Endodermal cell (in vitro differentiated cells): ENCODE measurements at regions not wholly inside any gene's neighbourhood (a gene's known extent, or its start where the extent isn't known, plus 50 kb on each side); places are given as distances from the start of the nearest gene placed in this dataset.

Source experiments
- DNase-seq: peaks from one replicate; pipeline ENCODE4 v3.0.0-alpha.2; 2017
- H3K27ac ChIP-seq: 2 replicates; pipeline ENCODE4 v1.5.1; 2013; ENCODE audit warnings: mild to moderate bottlenecking, low read depth, low read length, moderate library complexity
- H3K27me3 ChIP-seq: 2 replicates; pipeline ENCODE4 v1.6.1; 2013; ENCODE audit warnings: mild to moderate bottlenecking, low read length, moderate library complexity; ENCODE audit not compliant: insufficient read depth, control insufficient read depth, poor library complexity, severe bottlenecking
- H3K36me3 ChIP-seq: 2 replicates; pipeline ENCODE4 v1.7.0; 2013; ENCODE audit warnings: mild to moderate bottlenecking, low read length, moderate library complexity; ENCODE audit not compliant: control insufficient read depth, insufficient read depth
- H3K4me1 ChIP-seq: one replicate; pipeline ENCODE4 v1.7.0; 2013; ENCODE audit warnings: low read length; ENCODE audit not compliant: control insufficient read depth, insufficient read depth
- H3K4me3 ChIP-seq: 2 replicates; pipeline ENCODE4 v1.5.1; 2013; ENCODE audit warnings: mild to moderate bottlenecking, low read length, moderate library complexity
- H3K9ac ChIP-seq: 2 replicates; pipeline ENCODE4 v1.6.1; 2013; ENCODE audit warnings: mild to moderate bottlenecking, low read length, moderate library complexity; ENCODE audit not compliant: poor library complexity, severe bottlenecking; ENCODE audit errors: extremely low read depth
- H3K9me3 ChIP-seq: 2 replicates; pipeline ENCODE4 v1.6.1; 2013; ENCODE audit warnings: mild to moderate bottlenecking, low read length, moderate library complexity; ENCODE audit not compliant: control insufficient read depth
- H3K27ac Mint-ChIP-seq: 2 replicates; pipeline ENCODE4 v1.8.0; 2020; ENCODE audit warnings: mixed read lengths
- H3K27me3 Mint-ChIP-seq: 2 replicates; pipeline ENCODE4 v1.8.0; 2021; ENCODE audit warnings: mild to moderate bottlenecking, mixed read lengths; ENCODE audit not compliant: insufficient read depth
- H3K36me3 Mint-ChIP-seq: 2 replicates; pipeline ENCODE4 v1.8.0; 2020; ENCODE audit warnings: low read depth, mixed read lengths
- H3K4me1 Mint-ChIP-seq: 2 replicates; pipeline ENCODE4 v1.8.0; 2020; ENCODE audit warnings: mixed read lengths
- H3K4me3 Mint-ChIP-seq: 2 replicates; pipeline ENCODE4 v1.8.0; 2020; ENCODE audit warnings: mild to moderate bottlenecking, moderate library complexity, mixed read lengths
- H3K9me3 Mint-ChIP-seq: 2 replicates; pipeline ENCODE4 v1.8.0; 2020; ENCODE audit warnings: mild to moderate bottlenecking, mixed read lengths
- CTCF ChIP-seq: fragments of 200-600 bp; sonication (generic); conservative IDR thresholded peaks from 2 replicates; pipeline ENCODE4 v1.5.0; 2021; ENCODE audit warnings: antibody characterized with exemption, mild to moderate bottlenecking
- WGBS, 2 experiments: methylation state at CpG; one replicate each; pipeline versions ENCODE4 v1.1.5 to v1.1.7; 2013; ENCODE audit warnings: missing lambda C conversion rate in 2 of 2, mixed read lengths in 1 of 2; ENCODE audit not compliant: insufficient coverage in 1 of 2, insufficient read length in 1 of 2; 5-methylcytosine and 5-hydroxymethylcytosine counted together

GRCh38 chr5:179484201-179484600 lies 66.2 kb upstream of the RUFY1 start:
- no peak for TF ChIP-seq CTCF
- no peaks in the 10 kb centered on the region for H3K36me3 ChIP-seq
- no peaks in the 10 kb centered on the region for H3K27me3 ChIP-seq
- H3K9me3 Mint-ChIP-seq = peaks cover 13% of the 10 kb centered on the region
- H3K4me1 ChIP-seq = no peaks in the 10 kb centered on the region
- no peaks in the 10 kb centered on the region for H3K9me3 ChIP-seq
- 81 to 94% methylated on average over 2 to 6 of the region's 6 CpGs for WGBS, 2 experiments
- no peak overlapping the region for H3K4me3 ChIP-seq
- no peak for DNase-seq
- no peaks in the 10 kb centered on the region for H3K36me3 Mint-ChIP-seq
- no peak overlapping the region for H3K27ac Mint-ChIP-seq
- H3K9ac ChIP-seq = no peak overlapping the region
- H3K4me3 Mint-ChIP-seq = no peak overlapping the region
- H3K27ac ChIP-seq = no peak overlapping the region
- H3K4me1 Mint-ChIP-seq = no peaks in the 10 kb centered on the region
- no peaks in the 10 kb centered on the region for H3K27me3 Mint-ChIP-seq

GRCh38 chr5:179478624-179479023 lies 71.7 kb upstream of the RUFY1 start:
- no peaks in the 10 kb centered on the region for H3K36me3 ChIP-seq
- H3K27me3 Mint-ChIP-seq = no peaks in the 10 kb centered on the region
- no peaks in the 10 kb centered on the region for H3K9me3 ChIP-seq
- no peak overlapping the region for H3K27ac ChIP-seq
- no peak overlapping the region for H3K4me3 Mint-ChIP-seq
- no peak for TF ChIP-seq CTCF
- H3K4me1 ChIP-seq = no peaks in the 10 kb centered on the region
- H3K36me3 Mint-ChIP-seq = no peaks in the 10 kb centered on the region
- DNase-seq = no peak
- 85 to 92% methylated on average over 2 to 5 of the region's 5 CpGs for WGBS, 2 experiments
- H3K27me3 ChIP-seq = no peaks in the 10 kb centered on the region
- H3K9me3 Mint-ChIP-seq = peaks cover 13% of the 10 kb centered on the region
- no peak overlapping the region for H3K4me3 ChIP-seq
- no peaks in the 10 kb centered on the region for H3K4me1 Mint-ChIP-seq
- H3K9ac ChIP-seq = no peak overlapping the region
- H3K27ac Mint-ChIP-seq = no peak overlapping the region

GRCh38 chr5:179475208-179475751 lies 75.1 kb upstream of the RUFY1 start:
- TF ChIP-seq CTCF = no peak
- Histone ChIP-seq H3K27me3 (no peaks in the 10 kb centered on the region), H3K9me3 (no peaks in the 10 kb centered on the region), H3K27ac (peak overlapping the region; percentile 79), H3K4me1 (no peaks in the 10 kb centered on the region), H3K4me3 (no peak overlapping the region), H3K36me3 (no peaks in the 10 kb centered on the region), H3K9ac (no peak overlapping the region)
- H3K27me3 Mint-ChIP-seq = no peaks in the 10 kb centered on the region
- peaks cover 4% of the 10 kb centered on the region for H3K9me3 Mint-ChIP-seq
- 64 to 80% methylated on average over 18 to 19 of the region's 19 CpGs for WGBS, 2 experiments
- H3K4me1 Mint-ChIP-seq = no peaks in the 10 kb centered on the region
- no peak overlapping the region for H3K4me3 Mint-ChIP-seq
- no peaks in the 10 kb centered on the region for H3K36me3 Mint-ChIP-seq
- H3K27ac Mint-ChIP-seq = no peak overlapping the region
- DNase-seq = no peak
